ENCODE measurements at regions not wholly inside any gene's neighbourhood (a gene's known extent, or its start where the extent isn't known, plus 50 kb on each side); places are given as distances from the start of the nearest gene placed in this dataset.

DNA sequence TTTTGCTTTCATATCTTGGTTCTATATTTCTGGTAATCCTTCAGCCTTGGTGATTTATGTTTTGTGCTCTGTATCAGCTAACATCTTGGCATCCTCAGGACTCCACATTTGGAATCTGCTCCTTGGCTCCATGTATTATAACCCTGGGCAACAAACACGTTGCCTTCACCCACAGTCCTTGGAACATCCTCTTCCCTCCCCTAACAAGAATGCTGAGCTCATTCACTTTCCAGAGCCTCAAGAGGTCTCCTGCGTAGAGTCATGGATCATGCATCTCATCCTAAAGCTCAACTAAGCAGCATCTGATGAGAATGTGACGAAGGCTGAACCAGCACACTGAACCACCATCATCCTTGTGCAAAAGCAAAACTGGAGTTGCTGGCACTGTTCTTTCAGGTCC, 60.5 kb upstream of the C1GALT1C1 start:
- no peak for TF ChIP-seq CTCF (IDR thresholded peaks at IDR 0.05; ENCODE audit: low read depth, low read length, missing control alignments)
- DNase-seq (ENCODE audit: extremely low read depth, low read depth) = no peak
- no peak overlapping the region for H3K4me3 ChIP-seq (replicated peaks; ENCODE audit: low read depth, low read length)

DNA sequence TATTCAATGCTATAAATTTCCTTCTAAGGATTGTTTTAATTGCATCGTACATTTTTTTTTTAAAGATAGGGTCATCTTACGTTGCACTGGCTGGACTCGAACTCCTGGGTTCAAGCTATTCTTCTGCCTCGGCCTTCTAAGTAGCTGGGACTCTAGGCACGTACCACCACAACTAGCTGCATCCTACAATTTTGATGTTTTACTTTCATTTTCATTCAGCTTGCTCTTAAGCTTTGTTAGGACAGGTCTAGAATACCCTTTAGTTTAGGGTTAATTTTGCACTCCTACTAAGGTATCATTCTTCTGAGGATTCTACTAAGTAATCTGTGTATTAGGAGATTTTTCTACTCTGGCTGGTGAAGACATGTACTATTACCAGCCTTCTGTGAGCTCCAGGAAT, 50.2 kb upstream of the C1GALT1C1 start:
- H3K4me3 ChIP-seq (replicated peaks; ENCODE audit: low read depth, low read length) = no peak overlapping the region
- DNase-seq (ENCODE audit: extremely low read depth, low read depth) = no peak
- no peak for TF ChIP-seq CTCF (IDR thresholded peaks at IDR 0.05; ENCODE audit: low read depth, low read length, missing control alignments)
